ENCODE measurements at regions not wholly inside any gene's neighbourhood (a gene's known extent, or its start where the extent isn't known, plus 50 kb on each side); places are given as distances from the start of the nearest gene placed in this dataset.
"Not testable (repeated sequence)": the region's sequence is repeated elsewhere in the genome, so short reads cannot be mapped to it uniquely, and the experiment has no call there.

GRCh38 chr9:97099540-97099939, 60.6 kb upstream of the CTSV start:
- intact Hi-C loops (cut with DNase I); ATAC-seq: not testable (repeated sequence)

DNA sequence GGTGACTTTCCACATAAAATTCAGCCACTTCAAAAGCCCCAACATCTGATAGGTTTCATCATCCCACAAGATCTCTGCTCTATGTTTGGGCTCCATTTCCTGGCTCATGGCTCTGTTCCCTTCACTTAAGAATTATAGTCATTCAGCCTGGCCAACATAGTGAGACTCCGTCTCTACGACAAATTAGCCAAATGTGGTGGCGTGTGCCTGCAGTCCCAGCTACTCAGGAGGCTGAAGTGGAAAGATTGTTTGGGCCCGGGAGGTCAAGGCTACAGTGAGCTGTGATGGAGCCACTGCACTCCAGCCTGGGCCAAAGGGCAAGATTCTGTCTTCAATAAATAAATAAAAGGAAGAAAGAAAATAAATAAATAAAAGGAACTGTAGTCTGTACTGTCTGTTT, 57.9 kb upstream of the CTSV start:
- no peak overlapping the region for H3K27ac ChIP-seq
- TF ChIP-seq, protein P1, sequence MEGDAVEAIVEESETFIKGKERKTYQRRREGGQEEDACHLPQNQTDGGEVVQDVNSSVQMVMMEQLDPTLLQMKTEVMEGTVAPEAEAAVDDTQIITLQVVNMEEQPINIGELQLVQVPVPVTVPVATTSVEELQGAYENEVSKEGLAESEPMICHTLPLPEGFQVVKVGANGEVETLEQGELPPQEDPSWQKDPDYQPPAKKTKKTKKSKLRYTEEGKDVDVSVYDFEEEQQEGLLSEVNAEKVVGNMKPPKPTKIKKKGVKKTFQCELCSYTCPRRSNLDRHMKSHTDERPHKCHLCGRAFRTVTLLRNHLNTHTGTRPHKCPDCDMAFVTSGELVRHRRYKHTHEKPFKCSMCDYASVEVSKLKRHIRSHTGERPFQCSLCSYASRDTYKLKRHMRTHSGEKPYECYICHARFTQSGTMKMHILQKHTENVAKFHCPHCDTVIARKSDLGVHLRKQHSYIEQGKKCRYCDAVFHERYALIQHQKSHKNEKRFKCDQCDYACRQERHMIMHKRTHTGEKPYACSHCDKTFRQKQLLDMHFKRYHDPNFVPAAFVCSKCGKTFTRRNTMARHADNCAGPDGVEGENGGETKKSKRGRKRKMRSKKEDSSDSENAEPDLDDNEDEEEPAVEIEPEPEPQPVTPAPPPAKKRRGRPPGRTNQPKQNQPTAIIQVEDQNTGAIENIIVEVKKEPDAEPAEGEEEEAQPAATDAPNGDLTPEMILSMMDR (IDR thresholded peaks at IDR 0.05), result no peak
- ATAC-seq, result no peak
- intact Hi-C loops (cut with DNase I), result no loop called here
- H3K36me3 ChIP-seq, result no peaks in the 10 kb centered on the region
- DNase-seq, result no peak
- no peak overlapping the region for H3K4me3 ChIP-seq
- H3K27me3 ChIP-seq (ENCODE audit: low read depth), result no peaks in the 10 kb centered on the region
- H3K4me1 ChIP-seq, result no peaks in the 10 kb centered on the region
- no peaks in the 10 kb centered on the region for H3K9me3 ChIP-seq

More at GRCh38 chr9:97099540-97099939, 60.6 kb upstream of the CTSV start:
- H3K36me3 ChIP-seq; H3K4me1 ChIP-seq; H3K9me3 ChIP-seq; H3K27me3 ChIP-seq (ENCODE audit: low read depth); H3K4me3 ChIP-seq; H3K27ac ChIP-seq; DNase-seq: not testable (repeated sequence)

- H3K36me3 ChIP-seq; H3K27ac ChIP-seq; H3K9me3 ChIP-seq; ATAC-seq; intact Hi-C loops (cut with DNase I); H3K4me3 ChIP-seq; H3K27me3 ChIP-seq (ENCODE audit: low read depth); H3K4me1 ChIP-seq; DNase-seq: not testable (repeated sequence)
Observed at GRCh38 chr9:97089361-97089760, 50.4 kb upstream of the CTSV start.
